Progenitor cell of endocrine pancreas (in vitro differentiated cells): ENCODE measurements at regions not wholly inside any gene's neighbourhood (a gene's known extent, or its start where the extent isn't known, plus 50 kb on each side); places are given as distances from the start of the nearest gene placed in this dataset. TPM values are rescaled to one million over a fixed set of nuclear protein-coding genes. Genes with fewer than 3 reads are reported as not detected.

Experiments used
- DNase-seq: peaks from one replicate; pipeline ENCODE4 v3.0.0; 2021; ENCODE audit warnings: low spot score; ENCODE audit not compliant: unreplicated experiment
- H3K27ac Mint-ChIP-seq: 2 replicates; pipeline ENCODE4 v1.8.0; 2021; ENCODE audit warnings: mild to moderate bottlenecking, moderate library complexity, mixed read lengths
- H3K27me3 Mint-ChIP-seq: 2 replicates; pipeline ENCODE4 v1.8.0; 2021; ENCODE audit warnings: mixed read lengths
- H3K36me3 Mint-ChIP-seq: 2 replicates; pipeline ENCODE4 v1.8.0; 2022; ENCODE audit warnings: mixed read lengths; ENCODE audit not compliant: insufficient read depth
- H3K4me1 Mint-ChIP-seq: 2 replicates; pipeline ENCODE4 v1.8.0; 2021; ENCODE audit warnings: low read depth, mixed read lengths
- H3K4me3 Mint-ChIP-seq: 2 replicates; pipeline ENCODE4 v1.8.0; 2021; ENCODE audit warnings: low read depth, mild to moderate bottlenecking, moderate library complexity, mixed read lengths
- H3K9me3 Mint-ChIP-seq: 2 replicates; pipeline ENCODE4 v1.8.0; 2021; ENCODE audit warnings: low read depth, mixed read lengths
- microRNA-seq: library from miRNA; unstranded; fragments of <30 nt; microRNA quantifications from one replicate; pipeline ENCODE4 v1.1.0, GENCODE V29; 2020; ENCODE audit warnings: borderline number of aligned reads; ENCODE audit not compliant: unreplicated experiment
- TF ChIP-seq, protein P1 (sequence below): fragments of 200-600 bp; sonication (generic); IDR thresholded peaks from one replicate; pipeline ENCODE4 v1.5.0; 2021; ENCODE audit warnings: antibody characterized with exemption, mild to moderate bottlenecking; ENCODE audit not compliant: unreplicated experiment

DNA sequence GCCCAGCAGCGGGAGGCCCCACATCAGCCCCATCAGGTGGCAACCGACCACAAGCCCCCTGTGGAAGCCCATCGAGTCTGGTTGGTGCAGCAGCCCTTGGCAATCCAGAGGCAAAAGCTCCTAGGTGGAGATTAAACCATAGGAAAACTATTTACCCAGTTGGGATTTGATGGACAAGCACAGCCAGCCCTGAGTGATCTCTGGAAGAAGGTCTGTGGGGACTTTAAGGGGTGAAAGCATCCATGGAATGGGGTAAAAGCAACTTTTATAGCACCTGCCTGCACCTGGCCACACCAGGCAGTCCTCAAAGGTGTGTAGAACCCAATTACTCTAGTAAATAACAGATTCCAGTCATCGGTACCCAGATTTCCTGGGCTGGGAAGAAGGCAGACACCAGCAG, 206.3 kb downstream of the IGSF11 start:
- Mint-ChIP-seq H3K4me1 (no peaks in the 10 kb centered on the region), H3K9me3 (no peaks in the 10 kb centered on the region), H3K27ac (no peak overlapping the region), H3K36me3 (no peaks in the 10 kb centered on the region), H3K27me3 (no peaks in the 10 kb centered on the region), H3K4me3 (no peak overlapping the region)
- TF ChIP-seq, protein P1, sequence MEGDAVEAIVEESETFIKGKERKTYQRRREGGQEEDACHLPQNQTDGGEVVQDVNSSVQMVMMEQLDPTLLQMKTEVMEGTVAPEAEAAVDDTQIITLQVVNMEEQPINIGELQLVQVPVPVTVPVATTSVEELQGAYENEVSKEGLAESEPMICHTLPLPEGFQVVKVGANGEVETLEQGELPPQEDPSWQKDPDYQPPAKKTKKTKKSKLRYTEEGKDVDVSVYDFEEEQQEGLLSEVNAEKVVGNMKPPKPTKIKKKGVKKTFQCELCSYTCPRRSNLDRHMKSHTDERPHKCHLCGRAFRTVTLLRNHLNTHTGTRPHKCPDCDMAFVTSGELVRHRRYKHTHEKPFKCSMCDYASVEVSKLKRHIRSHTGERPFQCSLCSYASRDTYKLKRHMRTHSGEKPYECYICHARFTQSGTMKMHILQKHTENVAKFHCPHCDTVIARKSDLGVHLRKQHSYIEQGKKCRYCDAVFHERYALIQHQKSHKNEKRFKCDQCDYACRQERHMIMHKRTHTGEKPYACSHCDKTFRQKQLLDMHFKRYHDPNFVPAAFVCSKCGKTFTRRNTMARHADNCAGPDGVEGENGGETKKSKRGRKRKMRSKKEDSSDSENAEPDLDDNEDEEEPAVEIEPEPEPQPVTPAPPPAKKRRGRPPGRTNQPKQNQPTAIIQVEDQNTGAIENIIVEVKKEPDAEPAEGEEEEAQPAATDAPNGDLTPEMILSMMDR = no peak
- DNase-seq = no peak

DNA sequence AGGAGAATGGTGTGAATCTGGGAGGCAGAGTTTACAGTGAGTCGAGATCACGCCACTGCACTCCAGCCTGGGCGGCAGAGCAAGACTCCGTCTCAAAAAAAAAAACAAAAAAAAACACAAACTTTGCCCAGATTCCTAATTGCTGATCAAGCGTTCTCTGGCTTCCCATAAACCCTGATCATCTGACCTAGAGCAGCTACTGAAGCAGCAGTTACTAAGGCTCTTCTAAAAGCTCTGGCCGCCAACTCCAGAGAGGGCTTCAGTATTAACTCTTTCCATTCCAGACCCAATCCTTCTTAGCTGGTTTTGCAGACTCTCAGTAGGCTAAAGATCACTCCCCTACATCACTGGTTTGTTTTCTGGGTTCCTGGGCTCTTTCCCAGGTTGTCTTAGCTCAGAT, 201.6 kb downstream of the IGSF11 start:
- Mint-ChIP-seq H3K27me3 (no peaks in the 10 kb centered on the region), H3K27ac (no peak overlapping the region), H3K4me1 (no peaks in the 10 kb centered on the region), H3K9me3 (peaks cover 18% of the 10 kb centered on the region), H3K36me3 (no peaks in the 10 kb centered on the region), H3K4me3 (no peak overlapping the region)
- TF ChIP-seq, protein P1 = no peak
- no peak for DNase-seq

DNA sequence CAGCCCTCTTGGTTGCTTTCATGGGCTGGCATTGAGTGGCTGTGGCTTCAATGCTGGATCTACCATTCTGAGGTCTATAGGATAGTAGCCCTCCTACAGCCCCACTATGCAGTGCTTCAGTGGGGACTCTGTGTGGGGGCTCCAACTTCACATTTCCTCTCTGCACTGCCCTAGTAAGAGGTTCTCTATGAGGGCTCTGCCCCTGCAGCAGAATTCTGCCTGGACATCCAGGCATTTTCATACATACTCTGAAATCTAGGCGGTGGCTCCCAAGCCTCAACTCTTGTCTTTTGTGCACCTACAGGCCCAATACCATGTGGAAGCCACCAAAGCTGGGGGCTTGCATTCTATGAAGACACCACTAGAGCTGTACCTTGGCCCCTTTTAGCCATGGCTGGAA, 195.8 kb downstream of the IGSF11 start:
- no peak for DNase-seq
- TF ChIP-seq, protein P1 = no peak
- H3K36me3 Mint-ChIP-seq = peaks cover 4% of the 10 kb centered on the region
- H3K4me1 Mint-ChIP-seq = no peaks in the 10 kb centered on the region
- H3K4me3 Mint-ChIP-seq = no peak overlapping the region
- no peaks in the 10 kb centered on the region for H3K27me3 Mint-ChIP-seq
- H3K9me3 Mint-ChIP-seq = peaks cover 43% of the 10 kb centered on the region
- H3K27ac Mint-ChIP-seq = no peak overlapping the region

DNA sequence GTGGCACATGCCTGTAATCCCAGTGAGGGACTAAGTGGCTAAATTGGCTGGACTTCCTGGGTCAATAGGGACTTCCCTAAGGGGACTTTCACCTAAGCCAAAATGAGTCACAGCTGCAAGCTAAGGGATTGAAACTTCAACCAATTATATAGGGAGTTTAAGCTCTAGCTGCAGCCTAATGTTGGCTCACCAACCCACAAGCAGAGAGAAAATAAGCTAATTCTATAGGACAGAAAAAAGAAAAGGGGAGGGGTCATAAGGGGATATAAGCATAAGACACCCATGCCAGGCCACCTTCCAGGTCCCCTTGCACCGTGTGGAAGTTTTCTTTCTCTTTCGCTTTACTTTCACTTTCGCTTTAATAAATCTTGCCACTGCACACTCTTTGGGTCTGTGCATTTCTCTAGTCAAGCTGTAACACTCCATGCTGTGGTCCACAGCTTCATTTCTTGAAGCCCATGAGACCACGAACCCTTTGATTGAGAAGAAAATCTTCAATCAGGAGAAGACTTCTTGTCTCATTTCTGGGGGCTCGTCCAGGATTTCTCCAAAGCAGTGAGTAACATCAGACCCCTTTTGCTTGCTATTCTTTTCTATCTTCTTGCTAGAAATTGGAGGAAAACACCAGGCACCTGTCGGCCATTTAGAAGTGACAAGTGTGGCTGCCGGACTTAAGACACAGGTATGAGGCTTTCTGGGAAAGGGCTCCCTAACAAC, 192.3 kb downstream of the IGSF11 start:
- peaks cover 4% of the 10 kb centered on the region for H3K36me3 Mint-ChIP-seq
- TF ChIP-seq, protein P1 = no peak
- peaks cover 35% of the 10 kb centered on the region for H3K9me3 Mint-ChIP-seq
- no peaks in the 10 kb centered on the region for H3K4me1 Mint-ChIP-seq
- no peak overlapping the region for H3K4me3 Mint-ChIP-seq
- DNase-seq = no peak
- H3K27me3 Mint-ChIP-seq = no peaks in the 10 kb centered on the region
- no peak overlapping the region for H3K27ac Mint-ChIP-seq

DNA sequence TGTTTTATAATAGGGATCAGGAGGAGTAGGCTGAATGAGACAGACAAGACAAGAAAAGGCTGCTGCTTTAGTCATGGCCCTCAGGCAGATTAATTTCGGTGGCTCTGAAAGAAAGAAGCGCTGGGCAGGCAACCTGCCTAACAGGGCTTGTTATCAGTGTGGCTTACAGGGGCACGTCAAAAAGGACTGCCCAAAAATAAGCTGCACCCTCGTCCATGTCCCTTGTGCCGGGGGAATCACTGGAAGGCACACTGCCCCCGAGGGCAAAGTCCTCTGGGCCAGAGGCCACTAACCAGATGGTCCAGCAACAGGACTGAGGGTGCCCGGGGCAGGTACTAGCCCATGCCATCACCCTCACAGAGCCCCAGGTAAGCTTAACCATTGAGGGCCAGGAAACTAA, 188.5 kb downstream of the IGSF11 start:
- TF ChIP-seq, protein P1 = no peak
- Mint-ChIP-seq H3K36me3 (peaks cover 1% of the 10 kb centered on the region), H3K4me3 (no peak overlapping the region), H3K27me3 (no peaks in the 10 kb centered on the region), H3K9me3 (peaks cover 14% of the 10 kb centered on the region), H3K4me1 (no peaks in the 10 kb centered on the region), H3K27ac (no peak overlapping the region)
- DNase-seq = no peak

Small RNAs in the stretch of these regions (microRNA-seq; reads per million reads assigned to microRNA genes)
- not detected for gene MIR4447
